AG09319 (cell line): ENCODE measurements at regions not wholly inside any gene's neighbourhood (a gene's known extent, or its start where the extent isn't known, plus 50 kb on each side); places are given as distances from the start of the nearest gene placed in this dataset.
"Not testable (repeated sequence)": the region's sequence is repeated elsewhere in the genome, so short reads cannot be mapped to it uniquely, and the experiment has no call there.

Experiments used
- DNase-seq: peaks from one replicate; pipeline ENCODE4 v3.0.0-alpha.2; 2010; ENCODE audit warnings: low read depth; ENCODE audit errors: extremely low read depth
- TF ChIP-seq, protein P1 (sequence below): IDR thresholded peaks from 2 replicates; pipeline ENCODE4 v1.5.1; 2011; ENCODE audit warnings: low read depth, mild to moderate bottlenecking, inconsistent platforms, low read length, moderate library complexity

DNA sequence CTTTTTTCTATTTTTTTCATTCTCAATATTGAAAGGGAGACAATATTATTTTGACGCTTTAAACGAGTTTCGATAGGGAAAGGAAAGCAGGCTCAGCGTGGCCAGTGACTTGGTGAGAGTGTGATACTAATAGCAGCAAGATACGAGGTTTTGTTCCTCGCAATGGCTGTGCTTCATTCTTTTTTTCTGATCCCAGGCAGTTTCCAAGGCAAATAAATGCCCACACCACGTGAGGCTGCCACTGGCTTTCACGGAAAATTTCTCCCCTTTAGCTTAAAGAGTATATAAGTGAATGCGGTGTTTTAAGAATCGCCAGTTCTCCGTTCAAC lies 196.4 kb upstream of the ZNF184 start:
- no peak for DNase-seq
- TF ChIP-seq, protein P1, sequence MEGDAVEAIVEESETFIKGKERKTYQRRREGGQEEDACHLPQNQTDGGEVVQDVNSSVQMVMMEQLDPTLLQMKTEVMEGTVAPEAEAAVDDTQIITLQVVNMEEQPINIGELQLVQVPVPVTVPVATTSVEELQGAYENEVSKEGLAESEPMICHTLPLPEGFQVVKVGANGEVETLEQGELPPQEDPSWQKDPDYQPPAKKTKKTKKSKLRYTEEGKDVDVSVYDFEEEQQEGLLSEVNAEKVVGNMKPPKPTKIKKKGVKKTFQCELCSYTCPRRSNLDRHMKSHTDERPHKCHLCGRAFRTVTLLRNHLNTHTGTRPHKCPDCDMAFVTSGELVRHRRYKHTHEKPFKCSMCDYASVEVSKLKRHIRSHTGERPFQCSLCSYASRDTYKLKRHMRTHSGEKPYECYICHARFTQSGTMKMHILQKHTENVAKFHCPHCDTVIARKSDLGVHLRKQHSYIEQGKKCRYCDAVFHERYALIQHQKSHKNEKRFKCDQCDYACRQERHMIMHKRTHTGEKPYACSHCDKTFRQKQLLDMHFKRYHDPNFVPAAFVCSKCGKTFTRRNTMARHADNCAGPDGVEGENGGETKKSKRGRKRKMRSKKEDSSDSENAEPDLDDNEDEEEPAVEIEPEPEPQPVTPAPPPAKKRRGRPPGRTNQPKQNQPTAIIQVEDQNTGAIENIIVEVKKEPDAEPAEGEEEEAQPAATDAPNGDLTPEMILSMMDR, result no peak

- TF ChIP-seq, protein P1, result no peak
- DNase-seq, result no peak
Observed at GRCh38 chr6:27668442-27669294, 195.8 kb upstream of the ZNF184 start.

- TF ChIP-seq, protein P1, result no peak
- DNase-seq, result no peak
Observed at GRCh38 chr6:27667657-27668441, 194.9 kb upstream of the ZNF184 start.

- no peak for DNase-seq
- TF ChIP-seq, protein P1, result no peak
Observed at GRCh38 chr6:27667016-27667656, 194.2 kb upstream of the ZNF184 start.

DNA sequence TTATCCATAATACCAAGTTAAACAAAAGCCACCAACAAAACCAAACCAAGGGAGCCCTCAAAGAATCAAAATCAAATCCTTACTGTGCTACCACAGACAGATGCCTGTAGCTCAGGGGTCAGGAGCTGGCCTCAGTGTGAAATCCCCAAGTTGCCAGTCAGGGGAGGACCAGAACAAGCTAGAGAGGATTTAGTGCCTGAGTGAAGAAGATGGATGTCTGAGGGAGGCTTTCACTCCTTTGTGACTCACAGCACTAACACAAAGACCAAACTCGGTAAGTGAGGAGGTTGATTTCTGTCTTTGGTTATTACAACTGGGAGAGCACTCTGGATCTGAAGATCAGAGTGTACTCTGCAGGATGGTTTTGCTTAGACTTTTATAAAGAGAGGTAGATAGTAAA lies 189.9 kb upstream of the ZNF184 start:
- no peak for DNase-seq
- TF ChIP-seq, protein P1, result no peak

DNA sequence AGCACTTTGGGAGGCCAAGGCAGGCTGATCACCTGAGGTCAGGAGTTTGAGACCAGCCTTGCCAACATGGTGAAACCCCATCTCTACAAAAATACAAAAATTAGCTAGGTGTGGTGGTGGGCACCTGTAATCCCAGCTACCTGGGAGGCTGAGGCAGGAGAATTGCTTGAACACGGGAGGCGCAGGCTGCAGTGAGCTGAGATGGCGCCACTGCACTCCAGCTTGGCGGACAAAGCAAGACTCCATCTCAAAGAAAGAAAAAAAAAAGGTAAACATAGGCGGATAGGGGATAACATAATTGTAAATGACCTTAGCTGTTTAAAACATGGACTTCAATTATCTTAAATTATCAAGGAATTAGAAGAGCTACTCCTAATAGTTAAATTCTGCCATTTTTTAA lies 189.3 kb upstream of the ZNF184 start:
- DNase-seq, result not testable (repeated sequence)

- not testable (repeated sequence) for DNase-seq
Observed at GRCh38 chr6:27653143-27653825, 180.4 kb upstream of the ZNF184 start.

DNA sequence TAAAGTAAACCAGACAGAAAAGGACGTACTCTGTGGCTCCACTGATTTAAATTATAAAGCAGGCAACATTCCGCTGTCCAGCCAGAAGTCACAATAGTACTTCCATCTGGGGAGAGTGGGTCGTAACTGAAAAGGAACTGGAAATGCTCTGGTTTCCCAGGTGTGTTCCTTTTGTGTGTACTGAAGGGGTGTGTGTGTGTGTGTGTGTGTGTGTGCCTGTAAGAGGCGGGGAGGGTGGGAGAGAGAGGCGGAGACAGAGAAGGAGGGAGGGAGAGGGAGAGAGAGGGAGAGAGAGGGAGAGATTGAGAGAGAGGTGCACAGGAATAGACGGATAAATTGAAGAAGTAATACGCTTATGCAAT lies 178.4 kb upstream of the ZNF184 start:
- TF ChIP-seq, protein P1, result no peak
- DNase-seq, result no peak
